NOMO-1 treated with DMSO at 0.1 percent for 48 hours (cell line): ENCODE measurements at regions not wholly inside any gene's neighbourhood (a gene's known extent, or its start where the extent isn't known, plus 50 kb on each side); places are given as distances from the start of the nearest gene placed in this dataset.
"Not testable (repeated sequence)": the region's sequence is repeated elsewhere in the genome, so short reads cannot be mapped to it uniquely, and the experiment has no call there.

ENCODE experiments used
- DNase-seq: peaks from one replicate; lab custom pipeline; 2025; ENCODE audit not compliant: unreplicated experiment; lab: John Stamatoyannopoulos, UW

- DNase-seq = no peak
These were observed 114.5 kb downstream of the KCNRG start for GRCh38 chr13:50129706-50130122.

- peak; percentile 50 for DNase-seq
These were observed 115.1 kb downstream of the KCNRG start for GRCh38 chr13:50130123-50130946.

GRCh38 chr13:50131920-50132903, 117.0 kb downstream of the KCNRG start:
- DNase-seq = no peak

- DNase-seq = no peak
These were observed 117.7 kb downstream of the KCNRG start for GRCh38 chr13:50132904-50133357.

- no peak for DNase-seq
These were observed 118.2 kb downstream of the KCNRG start for GRCh38 chr13:50133358-50133953.

- DNase-seq = no peak
These were observed 121.0 kb downstream of the KCNRG start for GRCh38 chr13:50136226-50136625.

- DNase-seq = no peak
These were observed 121.4 kb downstream of the KCNRG start for GRCh38 chr13:50136678-50137077.

GRCh38 chr13:50139435-50139934, 124.2 kb downstream of the KCNRG start:
- DNase-seq = not testable (repeated sequence)

GRCh38 chr13:50140153-50140552, 124.9 kb downstream of the KCNRG start:
- no peak for DNase-seq

- DNase-seq = no peak
These were observed 125.5 kb downstream of the KCNRG start for GRCh38 chr13:50140581-50141374.

GRCh38 chr13:50141375-50141975, 126.2 kb downstream of the KCNRG start:
- peak; percentile 70 for DNase-seq

- no peak for DNase-seq
These were observed 129.3 kb downstream of the KCNRG start for GRCh38 chr13:50144246-50145160.

- no peak for DNase-seq
These were observed 134.0 kb downstream of the KCNRG start for GRCh38 chr13:50149214-50149613.

- DNase-seq = no peak
These were observed 134.7 kb downstream of the KCNRG start for GRCh38 chr13:50149932-50150331.

GRCh38 chr13:50152224-50152623, 137.0 kb downstream of the KCNRG start:
- no peak for DNase-seq

- no peak for DNase-seq
These were observed 137.5 kb downstream of the KCNRG start for GRCh38 chr13:50152655-50153309.

- DNase-seq = no peak
These were observed 138.2 kb downstream of the KCNRG start for GRCh38 chr13:50153401-50153800.

- no peak for DNase-seq
These were observed 138.6 kb downstream of the KCNRG start for GRCh38 chr13:50153876-50154275.
